Suprapubic skin (tissue), 4 donors: ENCODE measurements at regions not wholly inside any gene's neighbourhood (a gene's known extent, or its start where the extent isn't known, plus 50 kb on each side); places are given as distances from the start of the nearest gene placed in this dataset.

Experiments used
- CTCF ChIP-seq, 2 donors: fragments of 200-600 bp in 1 of 2; fragments of 450-650 bp in 1 of 2; sonication (generic) in 1 of 2; IDR thresholded peaks; one replicate each; pipeline ENCODE4 v1.5.1; 2016 to 2019; ENCODE audit warnings: antibody characterized with exemption in 2 of 2, mild to moderate bottlenecking in 1 of 2, moderate library complexity in 1 of 2
- EP300 ChIP-seq: sonication (generic); formaldehyde crosslinking; IDR thresholded peaks from one replicate; pipeline ENCODE4 v1.6.1; 2017; ENCODE audit warnings: antibody characterized with exemption
- POLR2A ChIP-seq, 2 donors: fragments of 450-650 bp; IDR thresholded peaks; one replicate each; pipeline ENCODE4 v1.6.1; 2017; ENCODE audit warnings: antibody characterized with exemption in 2 of 2, mild to moderate bottlenecking in 2 of 2, moderate library complexity in 2 of 2
- POLR2AphosphoS5 ChIP-seq, 3 donors: sonication (generic); formaldehyde crosslinking; IDR thresholded peaks; one replicate each; pipeline ENCODE4 v1.6.1; 2017; ENCODE audit warnings: antibody characterized with exemption in 3 of 3

GRCh38 chr2:120471166-120471565 lies 125.2 kb downstream of the INHBB start:
- TF ChIP-seq CTCF (IDR thresholded peaks at IDR 0.05) = no peak
- TF ChIP-seq POLR2A (IDR thresholded peaks at IDR 0.05) = no peak
- no peak for TF ChIP-seq EP300
- TF ChIP-seq POLR2AphosphoS5 (IDR thresholded peaks at IDR 0.05) = no peak
